SK-N-SH treated with all-trans-retinoic acid at 6 μM for 48 hours (cell line): ENCODE measurements at regions not wholly inside any gene's neighbourhood (a gene's known extent, or its start where the extent isn't known, plus 50 kb on each side); places are given as distances from the start of the nearest gene placed in this dataset.
"Not testable (repeated sequence)": the region's sequence is repeated elsewhere in the genome, so short reads cannot be mapped to it uniquely, and the experiment has no call there.

Experiments used
- ATAC-seq: fragments of 200-7000 bp; cut with Tn5 transposase; 3 replicates; pipeline ENCODE4 v1.9.1; 2020; ENCODE audit warnings: mild to moderate bottlenecking, moderate library complexity

GRCh38 chr2:89537862-89538261 is 846.4 kb downstream of the RPIA start:
- not testable (repeated sequence) for ATAC-seq

- ATAC-seq, result not testable (repeated sequence)
Measured at GRCh38 chr2:89544110-89544509, 852.6 kb downstream of the RPIA start.

- not testable (repeated sequence) for ATAC-seq
Measured at GRCh38 chr2:89579154-89579553, 887.7 kb downstream of the RPIA start.

- ATAC-seq, result not testable (repeated sequence)
Measured at GRCh38 chr2:89582816-89583215, 891.3 kb downstream of the RPIA start.

GRCh38 chr2:89584046-89584445 is 892.6 kb downstream of the RPIA start:
- ATAC-seq, result not testable (repeated sequence)

GRCh38 chr2:89584868-89585557 is 893.5 kb downstream of the RPIA start:
- peak; percentile 8; the same call in 2 of the 3 replicates for ATAC-seq

- ATAC-seq, result peak; percentile 100
Measured at GRCh38 chr2:89585558-89585920, 894.1 kb downstream of the RPIA start.

GRCh38 chr2:89599843-89600242 is 908.4 kb downstream of the RPIA start:
- ATAC-seq, result not testable (repeated sequence)

- not testable (repeated sequence) for ATAC-seq
Measured at GRCh38 chr2:89606514-89606913, 915.0 kb downstream of the RPIA start.

- not testable (repeated sequence) for ATAC-seq
Measured at GRCh38 chr2:89610207-89610926, 918.9 kb downstream of the RPIA start.

- not testable (repeated sequence) for ATAC-seq
Measured at GRCh38 chr2:89610927-89611515, 919.5 kb downstream of the RPIA start.

GRCh38 chr2:89611710-89612109 is 920.2 kb downstream of the RPIA start:
- ATAC-seq, result not testable (repeated sequence)

GRCh38 chr2:89649268-89649667 is 957.8 kb downstream of the RPIA start:
- not testable (repeated sequence) for ATAC-seq

GRCh38 chr2:89679254-89679653 is 987.8 kb downstream of the RPIA start:
- not testable (repeated sequence) for ATAC-seq
